CD14-positive monocyte (primary cell): ENCODE measurements at regions not wholly inside any gene's neighbourhood (a gene's known extent, or its start where the extent isn't known, plus 50 kb on each side); places are given as distances from the start of the nearest gene placed in this dataset.

Source experiments
- DNase-seq, 3 donors: peaks; one replicate each; pipeline ENCODE4 v3.0.0-alpha.2; 2011 to 2022
- H2AFZ ChIP-seq: 2 replicates; pipeline ENCODE4 v1.6.0; 2012; ENCODE audit warnings: mild to moderate bottlenecking, low read depth, low read length, inconsistent platforms; ENCODE audit not compliant: insufficient read depth, poor library complexity, severe bottlenecking
- H3K27ac ChIP-seq, 2 donors: 1 replicate in 1 of 2; 2 replicates in 1 of 2; pipeline ENCODE4 v1.5.1; 2012 to 2013; ENCODE audit warnings: low read length in 2 of 2, control low read depth in 1 of 2, inconsistent platforms in 1 of 2, low read depth in 1 of 2, mild to moderate bottlenecking in 1 of 2
- H3K27me3 ChIP-seq, 2 donors: one replicate each; pipeline versions ENCODE4 v1.6.0 to v1.6.1; 2011 to 2013; ENCODE audit warnings: low read length in 2 of 2; ENCODE audit not compliant: control insufficient read depth in 2 of 2, insufficient read depth in 2 of 2
- H3K36me3 ChIP-seq, 2 donors: replicated peaks in 1 of 2; 1 replicate in 1 of 2; 2 replicates in 1 of 2; pipeline versions ENCODE4 v1.5.1 to v1.6.1; 2012 to 2013; ENCODE audit warnings: low read length in 2 of 2, control low read depth in 1 of 2, inconsistent platforms in 1 of 2, mild to moderate bottlenecking in 1 of 2; ENCODE audit not compliant: insufficient read depth in 2 of 2, control insufficient read depth in 1 of 2
- H3K4me1 ChIP-seq, 2 donors: 1 replicate in 1 of 2; 2 replicates in 1 of 2; pipeline versions ENCODE4 v1.5.1 to v1.6.1; 2012 to 2013; ENCODE audit warnings: low read length in 2 of 2, control low read depth in 1 of 2, inconsistent platforms in 1 of 2, mild to moderate bottlenecking in 1 of 2, moderate library complexity in 1 of 2; ENCODE audit not compliant: insufficient read depth in 2 of 2, control insufficient read depth in 1 of 2
- H3K4me2 ChIP-seq: replicated peaks from 2 replicates; pipeline ENCODE3; 2012; ENCODE audit warnings: low read length, moderate library complexity, mild to moderate bottlenecking; ENCODE audit not compliant: poor library complexity, severe bottlenecking; ENCODE audit errors: extremely low read depth
- H3K4me3 ChIP-seq, 3 experiments: fragments of 200-600 bp in 1 of 3; sonication (generic) in 1 of 3; replicated peaks in 1 of 3; 1 replicate in 2 of 3; 2 replicates in 1 of 3; pipeline ENCODE4 v1.5.1; 2011 to 2013; ENCODE audit warnings: low read length in 3 of 3, mild to moderate bottlenecking in 3 of 3, control low read depth in 2 of 3, low read depth in 2 of 3, inconsistent platforms in 1 of 3, moderate library complexity in 1 of 3
- H3K79me2 ChIP-seq: 2 replicates; pipeline ENCODE4 v1.6.0; 2012; ENCODE audit warnings: mild to moderate bottlenecking, control low read depth, inconsistent platforms, low read length, moderate library complexity; ENCODE audit not compliant: insufficient read depth
- H3K9ac ChIP-seq: 2 replicates; pipeline ENCODE4 v1.6.0; 2017; ENCODE audit warnings: low read length, mild to moderate bottlenecking; ENCODE audit not compliant: insufficient read depth, poor library complexity, severe bottlenecking
- H3K9me3 ChIP-seq, 2 donors: replicated peaks in 1 of 2; 1 replicate in 1 of 2; 2 replicates in 1 of 2; pipeline versions ENCODE4 v1.5.1 to v1.6.1; 2012 to 2013; ENCODE audit warnings: low read length in 2 of 2, control low read depth in 1 of 2; ENCODE audit not compliant: control insufficient read depth in 1 of 2, insufficient read depth in 1 of 2
- H4K20me1 ChIP-seq: 2 replicates; pipeline ENCODE4 v1.6.0; 2012; ENCODE audit warnings: mild to moderate bottlenecking, low read length, control low read depth, moderate library complexity; ENCODE audit not compliant: insufficient read depth
- H3K27ac Mint-ChIP-seq, 7 donors: one replicate each; pipeline ENCODE4 v1.8.0; 2020; ENCODE audit warnings: mild to moderate bottlenecking in 7 of 7, mixed read lengths in 7 of 7, moderate library complexity in 6 of 7, inconsistent platforms in 2 of 7
- H3K27me3 Mint-ChIP-seq, 3 donors: one replicate each; pipeline ENCODE4 v1.8.0; 2021 to 2022; ENCODE audit warnings: low read depth in 3 of 3, mild to moderate bottlenecking in 3 of 3, mixed read lengths in 3 of 3, moderate library complexity in 3 of 3, inconsistent platforms in 1 of 3
- H3K36me3 Mint-ChIP-seq, 2 donors: one replicate each; pipeline ENCODE4 v1.8.0; 2020; ENCODE audit warnings: mixed read lengths in 2 of 2, inconsistent platforms in 1 of 2, mild to moderate bottlenecking in 1 of 2
- H3K4me1 Mint-ChIP-seq: one replicate; pipeline ENCODE4 v1.8.0; 2020; ENCODE audit warnings: mild to moderate bottlenecking, mixed read lengths
- H3K4me3 Mint-ChIP-seq, 2 donors: one replicate each; pipeline ENCODE4 v1.8.0; 2020; ENCODE audit warnings: mild to moderate bottlenecking in 2 of 2, mixed read lengths in 2 of 2, moderate library complexity in 1 of 2
- H3K9me3 Mint-ChIP-seq, 7 donors: one replicate each; pipeline ENCODE4 v1.8.0; 2020 to 2022; ENCODE audit warnings: mixed read lengths in 7 of 7, mild to moderate bottlenecking in 6 of 7, moderate library complexity in 6 of 7, inconsistent platforms in 2 of 7
- CTCF ChIP-seq: fragments of 200-600 bp; IDR thresholded peaks from one replicate; pipeline ENCODE4 v1.8.0; 2022; ENCODE audit warnings: antibody characterized with exemption, mild to moderate bottlenecking
- WGBS: methylation state at CpG from one replicate; pipeline ENCODE4 v1.1.5; 2013; ENCODE audit warnings: missing lambda C conversion rate; ENCODE audit not compliant: insufficient coverage; 5-methylcytosine and 5-hydroxymethylcytosine counted together
- intact Hi-C, 2 donors: fragments of 100-400 bp; cut with micrococcal nuclease; formaldehyde crosslinking; loops; one replicate each; pipeline versions ENCODE4 v1.15.0 to v1.15.1; 2023

DNA sequence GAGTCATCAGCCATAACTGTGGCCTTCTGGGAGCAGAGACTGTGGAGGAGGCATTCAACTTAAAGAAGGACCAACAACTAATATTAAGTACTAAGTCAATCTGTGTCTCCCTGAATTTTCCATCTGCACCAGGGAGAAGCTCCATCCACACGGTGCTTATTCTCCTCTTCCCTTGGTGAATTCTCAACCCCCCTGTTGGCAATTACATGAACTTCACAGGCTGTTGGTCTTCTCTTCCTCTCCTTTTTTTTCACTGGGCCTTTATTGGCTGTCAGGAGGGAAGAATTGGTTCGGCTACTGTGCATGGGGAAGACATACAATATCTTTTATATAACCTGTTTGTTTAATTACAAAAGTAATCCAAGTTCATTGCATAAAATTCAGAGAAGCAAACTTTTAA lies 152.8 kb upstream of the IRX6 start:
- WGBS, result 71% methylated on average over 1 of the region's 2 CpGs
- no peak overlapping the region for H3K4me2 ChIP-seq
- H3K4me3 Mint-ChIP-seq, result no peak overlapping the region
- peaks cover 1 to 2% (median 2%) of the 10 kb centered on the region in 3 donors for H3K27me3 Mint-ChIP-seq
- no peak overlapping the region for H2AFZ ChIP-seq
- H3K4me1 ChIP-seq, result no peaks in the 10 kb centered on the region
- no peak overlapping the region for H3K9ac ChIP-seq
- H3K36me3 Mint-ChIP-seq, result no peaks in the 10 kb centered on the region
- no peak overlapping the region for H3K27ac ChIP-seq
- no peaks in the 10 kb centered on the region for H4K20me1 ChIP-seq
- no peaks in the 10 kb centered on the region for H3K4me1 Mint-ChIP-seq
- no peaks in the 10 kb centered on the region for H3K9me3 ChIP-seq
- H3K27ac Mint-ChIP-seq, result no peak overlapping the region
- H3K27me3 ChIP-seq, result no peaks in the 10 kb centered on the region
- no peak overlapping the region for H3K4me3 ChIP-seq
- no peaks in the 10 kb centered on the region for H3K36me3 ChIP-seq
- no peak for DNase-seq
- peaks cover 0 to 3% (median 0%) of the 10 kb centered on the region in 7 donors for H3K9me3 Mint-ChIP-seq
- no peaks in the 10 kb centered on the region for H3K79me2 ChIP-seq
- no peak for TF ChIP-seq CTCF
- intact Hi-C loops, result no loop called here

DNA sequence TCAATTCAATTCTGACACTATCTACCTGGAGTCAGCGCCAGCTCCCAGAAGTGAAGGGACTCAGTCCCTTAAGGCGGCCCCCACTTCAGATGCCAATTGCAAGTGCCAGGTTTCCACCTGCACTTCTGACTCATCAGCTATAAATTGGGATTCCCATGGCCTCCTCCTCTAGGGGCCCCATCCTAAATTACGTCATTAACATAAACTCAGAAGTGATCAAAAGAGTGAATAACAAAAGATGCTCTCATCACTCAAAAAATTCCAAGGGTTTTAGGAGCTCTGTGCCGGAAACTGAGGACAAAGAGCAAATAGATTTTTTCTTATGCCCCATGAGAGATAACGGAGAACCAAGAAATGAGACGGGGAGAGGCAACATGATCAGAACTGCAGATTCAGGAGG lies 148.6 kb upstream of the IRX6 start:
- no peak overlapping the region for H3K4me2 ChIP-seq

More for the DNA sequence above, 148.6 kb upstream of the IRX6 start:
- Mint-ChIP-seq H3K4me1 (no peaks in the 10 kb centered on the region), H3K27me3 (peaks cover 5 to 6% (median 6%) of the 10 kb centered on the region in 3 donors), H3K9me3 (peaks cover 0 to 12% (median 3%) of the 10 kb centered on the region in 7 donors), H3K27ac (no peak overlapping the region), H3K4me3 (no peak overlapping the region), H3K36me3 (no peaks in the 10 kb centered on the region)
- DNase-seq, result no peak
- no peaks in the 10 kb centered on the region for H4K20me1 ChIP-seq
- H3K36me3 ChIP-seq, result no peaks in the 10 kb centered on the region
- H3K27me3 ChIP-seq, result no peaks in the 10 kb centered on the region
- intact Hi-C loops, result no loop called here
- H2AFZ ChIP-seq, result no peak overlapping the region
- H3K4me1 ChIP-seq, result no peaks in the 10 kb centered on the region
- H3K79me2 ChIP-seq, result no peaks in the 10 kb centered on the region
- no peak overlapping the region for H3K4me3 ChIP-seq
- no peak overlapping the region for H3K9ac ChIP-seq
- H3K27ac ChIP-seq, result no peak overlapping the region
- WGBS, result 94% methylated on average over 4 of the region's 6 CpGs
- no peaks in the 10 kb centered on the region for H3K9me3 ChIP-seq
- TF ChIP-seq CTCF, result no peak
